ENCODE measurements at regions not wholly inside any gene's neighbourhood (a gene's known extent, or its start where the extent isn't known, plus 50 kb on each side); places are given as distances from the start of the nearest gene placed in this dataset.

GRCh38 chr22:44569561-44569991, 71.5 kb upstream of the RTL6 start:
- no peak for TF ChIP-seq CTCF (IDR thresholded peaks at IDR 0.05)
- no peak for TF ChIP-seq POLR2AphosphoS5 (IDR thresholded peaks at IDR 0.05)
- no peak for TF ChIP-seq POLR2A (IDR thresholded peaks at IDR 0.05)

All from suprapubic skin (tissue), 4 donors.